ENCODE measurements at regions not wholly inside any gene's neighbourhood (a gene's known extent, or its start where the extent isn't known, plus 50 kb on each side); places are given as distances from the start of the nearest gene placed in this dataset.

GRCh38 chr3:158882445-158882844, 80.6 kb downstream of the MFSD1 start:
- TF ChIP-seq CTCF (IDR thresholded peaks at IDR 0.05; ENCODE audit: low read depth, low read length, missing control alignments) = no peak
- no peak overlapping the region for H3K4me3 ChIP-seq (ENCODE audit: low read depth, low read length)

DNA sequence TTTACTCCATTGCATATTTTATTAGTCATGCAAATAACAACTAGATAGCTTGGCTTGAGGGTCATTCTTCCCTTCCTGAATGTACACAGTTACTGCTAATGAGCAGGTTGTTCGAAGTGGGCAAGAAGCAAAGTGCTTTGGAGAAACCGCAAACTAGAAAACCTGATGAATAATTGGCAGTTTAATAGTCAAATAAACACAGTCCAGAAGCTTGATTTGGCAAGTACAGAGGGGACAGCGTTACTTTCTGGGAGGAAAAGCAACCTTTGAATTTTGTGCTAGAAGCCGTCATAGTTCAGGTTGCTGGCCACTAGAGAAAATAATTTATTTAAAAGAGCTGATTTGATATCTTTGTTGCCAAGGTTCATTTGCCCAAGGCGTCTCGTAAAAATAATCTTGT, 94.9 kb downstream of the MFSD1 start:
- DNase-seq (ENCODE audit: low read depth) = no peak
- no peak overlapping the region for H3K4me3 ChIP-seq (ENCODE audit: low read depth, low read length)
- TF ChIP-seq CTCF (IDR thresholded peaks at IDR 0.05; ENCODE audit: low read depth, low read length, missing control alignments) = no peak

More at GRCh38 chr3:158882445-158882844, 80.6 kb downstream of the MFSD1 start:
- no peak for DNase-seq (ENCODE audit: low read depth)

DNA sequence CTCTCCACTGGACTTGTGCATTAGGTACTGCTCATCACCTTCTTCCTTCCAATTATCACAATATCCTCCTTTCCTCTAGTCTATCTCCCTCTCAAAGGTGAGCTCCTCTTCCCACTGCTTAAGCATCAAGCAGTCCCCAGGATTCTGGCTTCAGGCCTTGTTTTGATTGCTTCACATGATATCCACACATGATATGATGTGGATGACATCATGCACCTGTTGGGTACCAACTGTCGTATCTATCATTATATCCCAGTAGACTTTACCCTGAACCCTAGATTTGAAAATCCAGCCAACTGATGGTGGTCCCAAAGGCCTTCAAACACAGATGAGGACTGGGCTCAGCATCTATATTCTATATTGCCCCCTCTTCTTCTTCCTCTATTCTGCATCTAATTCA, 104.9 kb downstream of the MFSD1 start:
- TF ChIP-seq CTCF (IDR thresholded peaks at IDR 0.05; ENCODE audit: low read depth, low read length, missing control alignments) = no peak
- no peak overlapping the region for H3K4me3 ChIP-seq (ENCODE audit: low read depth, low read length)
- no peak for DNase-seq (ENCODE audit: low read depth)

DNA sequence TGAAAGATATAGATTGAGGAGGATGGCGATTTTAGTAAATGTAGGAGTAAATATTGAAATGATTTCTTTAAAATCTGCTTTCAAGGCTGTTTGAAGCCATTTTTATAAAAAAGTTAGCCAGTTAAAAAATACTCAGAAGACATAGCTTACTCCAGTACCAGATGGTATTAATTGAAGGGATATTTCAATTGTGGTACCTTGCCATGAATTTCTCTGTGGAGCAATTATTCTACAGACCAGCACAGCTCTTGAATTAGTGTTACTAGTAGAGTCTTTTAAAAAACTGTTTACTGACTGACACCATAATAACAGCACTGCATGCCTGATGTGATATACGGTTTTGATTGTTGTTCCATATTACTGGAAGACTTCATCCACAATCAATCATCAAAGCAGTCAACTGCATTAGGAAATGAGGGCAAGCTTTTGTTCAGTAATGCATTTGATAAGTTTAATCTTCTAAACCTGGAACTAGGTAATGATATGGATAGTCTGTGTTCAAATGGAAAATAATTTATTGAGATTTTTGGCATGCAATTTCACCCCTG, 106.4 kb downstream of the MFSD1 start:
- DNase-seq (ENCODE audit: low read depth) = no peak
- no peak overlapping the region for H3K4me3 ChIP-seq (ENCODE audit: low read depth, low read length)
- no peak for TF ChIP-seq CTCF (IDR thresholded peaks at IDR 0.05; ENCODE audit: low read depth, low read length, missing control alignments)

DNA sequence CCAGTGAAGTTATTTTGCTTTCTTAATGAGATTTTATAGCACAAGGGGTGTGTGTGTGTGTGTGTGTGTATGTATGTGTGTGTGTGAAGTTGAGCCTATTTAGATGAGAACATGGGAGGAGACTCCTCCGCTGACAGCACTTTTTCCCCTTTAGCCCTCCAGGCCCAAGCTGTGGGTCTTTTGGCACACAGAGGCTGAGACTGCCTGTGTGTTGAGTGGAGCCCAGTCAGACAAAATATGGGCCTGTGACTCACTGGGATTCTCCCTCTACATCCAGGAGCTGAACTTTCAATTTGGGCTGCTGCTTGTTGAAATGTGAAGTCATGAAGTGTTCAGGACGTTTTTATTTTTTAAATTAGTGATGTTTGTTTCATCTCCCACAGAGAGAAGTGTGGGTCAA, 108.0 kb downstream of the MFSD1 start:
- DNase-seq (ENCODE audit: low read depth) = no peak
- no peak overlapping the region for H3K4me3 ChIP-seq (ENCODE audit: low read depth, low read length)
- no peak for TF ChIP-seq CTCF (IDR thresholded peaks at IDR 0.05; ENCODE audit: low read depth, low read length, missing control alignments)

GRCh38 chr3:158911586-158911985, 109.7 kb downstream of the MFSD1 start:
- TF ChIP-seq CTCF (IDR thresholded peaks at IDR 0.05; ENCODE audit: low read depth, low read length, missing control alignments) = no peak
- DNase-seq (ENCODE audit: low read depth) = no peak
- H3K4me3 ChIP-seq (ENCODE audit: low read depth, low read length) = no peak overlapping the region

GRCh38 chr3:158912188-158912587, 110.3 kb downstream of the MFSD1 start:
- no peak for TF ChIP-seq CTCF (IDR thresholded peaks at IDR 0.05; ENCODE audit: low read depth, low read length, missing control alignments)
- DNase-seq (ENCODE audit: low read depth) = no peak

More at GRCh38 chr3:158912188-158912587, 110.3 kb downstream of the MFSD1 start:
- no peak overlapping the region for H3K4me3 ChIP-seq (ENCODE audit: low read depth, low read length)

Data from GM12864 (cell line).